HCT116 (cell line): ENCODE measurements at regions not wholly inside any gene's neighbourhood (a gene's known extent, or its start where the extent isn't known, plus 50 kb on each side); places are given as distances from the start of the nearest gene placed in this dataset.

Experiments
- CEBPB ChIP-seq: IDR thresholded peaks from 2 replicates; pipeline ENCODE4 v1.6.1; 2012; ENCODE audit warnings: low read depth
- CTCF ChIP-seq, 3 experiments: fragments of 200-600 bp in 1 of 3; sonication (generic) in 1 of 3; IDR thresholded peaks in 2 of 3; conservative IDR thresholded peaks in 1 of 3; 2 replicates each; pipeline ENCODE4 v1.5.1; 2012 to 2017; ENCODE audit warnings: low read depth in 2 of 3, low read length in 2 of 3, antibody characterized with exemption in 1 of 3, borderline replicate concordance in 1 of 3, control low read depth in 1 of 3, mild to moderate bottlenecking in 1 of 3, mixed read lengths in 1 of 3, mixed run types in 1 of 3, moderate library complexity in 1 of 3; ENCODE audit not compliant: insufficient read depth in 1 of 3
- FOSL1 ChIP-seq: IDR thresholded peaks from 2 replicates; pipeline ENCODE4 v1.6.1; 2012; ENCODE audit warnings: low read depth
- MAX ChIP-seq: IDR thresholded peaks from 2 replicates; pipeline ENCODE4 v1.6.1; 2012
- POLR2A ChIP-seq: IDR thresholded peaks from 2 replicates; pipeline ENCODE4 v1.7.0; 2011; ENCODE audit warnings: borderline replicate concordance; ENCODE audit not compliant: insufficient read depth, insufficient read length; ENCODE audit errors: extremely low read depth
- POLR2AphosphoS5 ChIP-seq: IDR thresholded peaks from 2 replicates; pipeline ENCODE4 v1.6.1; 2011; ENCODE audit warnings: mild to moderate bottlenecking, low read depth, low read length, moderate library complexity
- RAD21 ChIP-seq: IDR thresholded peaks from 2 replicates; pipeline ENCODE4 v1.6.1; 2012; ENCODE audit warnings: low read depth, mild to moderate bottlenecking
- YY1 ChIP-seq: IDR thresholded peaks from 2 replicates; pipeline ENCODE4 v1.6.1; 2011; ENCODE audit warnings: low read length, low read depth, moderate library complexity, mild to moderate bottlenecking; ENCODE audit not compliant: insufficient replicate concordance; ENCODE audit errors: extremely low read depth

- TF ChIP-seq RAD21 (no peak), MAX (no peak), POLR2A (no peak), CTCF (IDR thresholded peaks at IDR 0.05 in 2 of 3, conservative IDR thresholded peaks at IDR 0.05 in 1 of 3; ENCODE audit: borderline replicate concordance in 1 of 3, insufficient read depth in 1 of 3, low read depth in 2 of 3, low read length in 2 of 3) (no peak), POLR2AphosphoS5 (no peak), CEBPB (no peak), FOSL1 (no peak), YY1 (no peak)
These were observed 908.1 kb upstream of the FANCL start for GRCh38 chr2:59149271-59149670.
